Suprapubic skin (tissue), 4 donors: ENCODE measurements at regions not wholly inside any gene's neighbourhood (a gene's known extent, or its start where the extent isn't known, plus 50 kb on each side); places are given as distances from the start of the nearest gene placed in this dataset.

Experiments
- CTCF ChIP-seq, 2 donors: fragments of 200-600 bp in 1 of 2; fragments of 450-650 bp in 1 of 2; sonication (generic) in 1 of 2; IDR thresholded peaks; one replicate each; pipeline ENCODE4 v1.5.1; 2016 to 2019; ENCODE audit warnings: antibody characterized with exemption in 2 of 2, mild to moderate bottlenecking in 1 of 2, moderate library complexity in 1 of 2
- EP300 ChIP-seq: sonication (generic); formaldehyde crosslinking; IDR thresholded peaks from one replicate; pipeline ENCODE4 v1.6.1; 2017; ENCODE audit warnings: antibody characterized with exemption
- POLR2A ChIP-seq, 2 donors: fragments of 450-650 bp; IDR thresholded peaks; one replicate each; pipeline ENCODE4 v1.6.1; 2017; ENCODE audit warnings: antibody characterized with exemption in 2 of 2, mild to moderate bottlenecking in 2 of 2, moderate library complexity in 2 of 2
- POLR2AphosphoS5 ChIP-seq, 3 donors: sonication (generic); formaldehyde crosslinking; IDR thresholded peaks; one replicate each; pipeline ENCODE4 v1.6.1; 2017; ENCODE audit warnings: antibody characterized with exemption in 3 of 3

GRCh38 chr12:30859226-30859625 lies 67.3 kb upstream of the TSPAN11 start:
- TF ChIP-seq CTCF (IDR thresholded peaks at IDR 0.05): no peak
- TF ChIP-seq POLR2AphosphoS5 (IDR thresholded peaks at IDR 0.05): no peak
- no peak for TF ChIP-seq POLR2A (IDR thresholded peaks at IDR 0.05)
- TF ChIP-seq EP300: no peak
